Astrocyte of the cerebellum (primary cell): ENCODE measurements at regions not wholly inside any gene's neighbourhood (a gene's known extent, or its start where the extent isn't known, plus 50 kb on each side); places are given as distances from the start of the nearest gene placed in this dataset.

Experiments used
- DNase-seq: peaks from one replicate; pipeline ENCODE4 v3.0.0-alpha.2; 2011; ENCODE audit warnings: low read depth
- H3K4me3 ChIP-seq: 2 replicates; pipeline ENCODE4 v1.5.1; 2011; ENCODE audit warnings: mild to moderate bottlenecking, low read depth, low read length, moderate library complexity
- in situ Hi-C: cut with HindIII; loops from 2 replicates; pipeline ENCODE4 v1.10.0; 2017; ENCODE audit warnings: low sequenced_read_pairs
- TF ChIP-seq, protein P1 (sequence below): IDR thresholded peaks from 2 replicates; pipeline ENCODE4 v1.5.1; 2012; ENCODE audit warnings: low read length, low read depth, moderate library complexity, mild to moderate bottlenecking; ENCODE audit errors: missing control alignments

DNA sequence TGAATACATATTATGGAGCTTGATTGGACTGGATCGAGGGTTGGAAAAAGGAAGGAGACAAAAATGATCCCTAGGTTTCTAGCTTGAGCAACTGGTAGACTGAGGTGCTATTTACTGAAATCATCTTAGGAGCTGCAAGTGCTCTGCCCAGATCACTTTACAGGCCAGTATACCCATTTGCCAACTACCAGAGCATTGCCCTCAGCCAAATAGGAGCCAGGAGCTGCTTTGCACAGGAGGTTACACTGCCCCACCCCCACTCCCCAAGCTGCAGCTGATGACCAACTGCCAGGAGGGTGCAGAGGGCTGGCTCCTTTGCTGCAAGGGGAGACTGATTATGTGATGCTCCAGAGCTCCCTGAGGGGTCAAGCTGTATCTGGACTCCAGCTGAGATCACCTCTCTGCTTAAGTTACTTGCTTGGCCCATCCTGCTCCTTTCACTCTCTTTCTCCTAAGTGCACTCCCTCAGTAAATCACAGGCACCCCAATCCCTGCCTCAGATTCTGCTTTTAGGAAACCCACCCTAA lies 275.4 kb downstream of the ZEB1 start:
- in situ Hi-C loops, result no loop called here
- DNase-seq, result no peak
- no peak overlapping the region for H3K4me3 ChIP-seq
- TF ChIP-seq, protein P1, sequence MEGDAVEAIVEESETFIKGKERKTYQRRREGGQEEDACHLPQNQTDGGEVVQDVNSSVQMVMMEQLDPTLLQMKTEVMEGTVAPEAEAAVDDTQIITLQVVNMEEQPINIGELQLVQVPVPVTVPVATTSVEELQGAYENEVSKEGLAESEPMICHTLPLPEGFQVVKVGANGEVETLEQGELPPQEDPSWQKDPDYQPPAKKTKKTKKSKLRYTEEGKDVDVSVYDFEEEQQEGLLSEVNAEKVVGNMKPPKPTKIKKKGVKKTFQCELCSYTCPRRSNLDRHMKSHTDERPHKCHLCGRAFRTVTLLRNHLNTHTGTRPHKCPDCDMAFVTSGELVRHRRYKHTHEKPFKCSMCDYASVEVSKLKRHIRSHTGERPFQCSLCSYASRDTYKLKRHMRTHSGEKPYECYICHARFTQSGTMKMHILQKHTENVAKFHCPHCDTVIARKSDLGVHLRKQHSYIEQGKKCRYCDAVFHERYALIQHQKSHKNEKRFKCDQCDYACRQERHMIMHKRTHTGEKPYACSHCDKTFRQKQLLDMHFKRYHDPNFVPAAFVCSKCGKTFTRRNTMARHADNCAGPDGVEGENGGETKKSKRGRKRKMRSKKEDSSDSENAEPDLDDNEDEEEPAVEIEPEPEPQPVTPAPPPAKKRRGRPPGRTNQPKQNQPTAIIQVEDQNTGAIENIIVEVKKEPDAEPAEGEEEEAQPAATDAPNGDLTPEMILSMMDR, result no peak

DNA sequence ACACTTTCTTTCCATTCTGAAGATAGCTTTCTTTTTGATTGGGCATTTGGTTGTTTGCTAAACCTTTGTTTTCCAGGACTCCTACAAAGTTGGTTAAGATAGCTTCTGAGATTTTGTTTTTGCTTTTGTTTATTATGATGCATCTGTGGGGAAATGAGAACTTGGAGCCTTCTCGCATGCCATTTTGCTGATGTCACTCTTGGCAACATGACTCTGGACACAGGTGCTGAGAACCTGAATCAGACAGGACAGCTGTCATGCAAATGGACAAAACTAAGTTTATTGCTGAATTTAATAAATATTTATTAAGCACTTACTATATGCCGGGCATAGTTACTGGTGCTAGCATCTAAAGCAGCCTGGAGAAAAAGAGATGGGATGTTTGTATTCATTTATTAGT lies 274.1 kb downstream of the ZEB1 start:
- in situ Hi-C loops, result no loop called here
- DNase-seq, result no peak
- no peak overlapping the region for H3K4me3 ChIP-seq
- TF ChIP-seq, protein P1, result no peak

DNA sequence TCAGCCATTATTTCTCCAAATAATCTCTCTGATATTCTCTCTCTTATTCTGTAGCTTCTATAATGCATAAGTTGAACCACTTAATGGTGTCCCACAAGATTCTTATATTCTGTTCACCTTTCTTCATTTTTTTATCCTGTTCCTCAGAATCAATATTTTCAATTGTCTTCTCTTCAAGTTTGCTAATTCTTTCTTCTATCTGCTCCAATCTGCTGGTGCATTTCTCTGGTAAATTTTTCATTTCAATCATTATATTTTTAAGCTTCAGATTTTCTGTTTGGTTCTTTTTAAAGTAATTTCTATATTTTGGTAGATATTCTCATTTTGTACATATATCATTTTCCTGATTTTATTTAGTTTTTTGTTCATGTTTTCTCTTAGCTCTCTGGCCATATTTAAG lies 272.6 kb downstream of the ZEB1 start:
- no peak for DNase-seq
- H3K4me3 ChIP-seq, result no peak overlapping the region
- in situ Hi-C loops, result no loop called here
- TF ChIP-seq, protein P1, result no peak

DNA sequence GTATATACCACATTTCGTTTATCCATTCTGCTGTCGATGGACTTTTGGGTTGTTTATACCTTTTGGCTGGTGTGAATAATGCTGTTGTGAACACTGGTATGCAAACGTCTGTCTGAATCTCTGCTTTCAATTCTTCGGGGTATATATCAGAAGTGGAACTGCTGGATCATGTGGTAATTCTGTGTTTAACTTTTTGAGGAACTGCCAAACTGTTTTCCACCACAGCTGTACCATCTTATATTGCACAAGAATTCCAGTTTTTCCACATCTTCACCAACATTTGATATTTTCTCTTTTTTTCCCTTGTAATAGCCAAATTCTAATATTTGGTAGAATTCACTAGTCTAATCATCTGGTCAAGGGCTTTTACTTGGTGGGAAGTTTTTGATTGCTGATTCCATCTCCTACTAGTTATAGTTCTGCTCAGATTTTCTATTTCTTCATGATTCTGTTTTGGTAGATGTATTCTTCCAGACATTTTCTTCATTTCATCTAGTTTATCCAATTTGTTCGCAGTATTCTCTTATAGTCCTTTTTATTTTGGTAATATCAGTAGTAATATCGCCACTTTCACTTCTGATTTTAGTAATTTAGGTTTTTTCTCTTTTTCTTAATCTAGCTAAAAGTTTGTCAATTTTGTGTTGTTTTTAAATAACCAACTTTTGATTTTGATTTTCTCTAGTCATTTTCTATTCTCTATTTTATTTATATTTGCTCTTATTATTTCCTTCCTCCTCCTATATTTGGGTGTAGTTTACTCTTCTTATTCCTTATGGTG lies 271.2 kb downstream of the ZEB1 start:
- in situ Hi-C loops, result no loop called here
- TF ChIP-seq, protein P1, result no peak
- no peak for DNase-seq
- no peak overlapping the region for H3K4me3 ChIP-seq

DNA sequence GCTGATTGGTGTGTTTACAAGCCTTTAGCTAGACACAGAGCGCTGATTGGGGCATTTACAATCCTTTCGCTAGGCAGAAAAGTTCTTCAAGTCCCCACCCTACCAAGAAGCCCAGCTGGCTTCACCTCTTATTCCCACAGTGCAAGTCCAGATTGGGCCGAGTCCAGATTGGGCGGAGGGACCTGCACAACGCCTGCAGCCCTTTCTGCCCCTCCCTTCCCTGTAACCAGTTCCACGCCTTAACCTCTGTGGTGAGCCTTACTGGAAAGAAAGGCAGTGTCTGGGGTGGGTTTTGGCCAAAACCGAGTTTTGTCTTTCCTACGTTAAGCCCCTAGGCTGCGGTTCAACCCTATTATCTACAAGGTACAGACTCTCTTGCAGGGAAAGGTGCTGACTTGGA lies 268.7 kb downstream of the ZEB1 start:
- DNase-seq, result no peak
- TF ChIP-seq, protein P1, result no peak
- no peak overlapping the region for H3K4me3 ChIP-seq
- in situ Hi-C loops, result no loop called here

DNA sequence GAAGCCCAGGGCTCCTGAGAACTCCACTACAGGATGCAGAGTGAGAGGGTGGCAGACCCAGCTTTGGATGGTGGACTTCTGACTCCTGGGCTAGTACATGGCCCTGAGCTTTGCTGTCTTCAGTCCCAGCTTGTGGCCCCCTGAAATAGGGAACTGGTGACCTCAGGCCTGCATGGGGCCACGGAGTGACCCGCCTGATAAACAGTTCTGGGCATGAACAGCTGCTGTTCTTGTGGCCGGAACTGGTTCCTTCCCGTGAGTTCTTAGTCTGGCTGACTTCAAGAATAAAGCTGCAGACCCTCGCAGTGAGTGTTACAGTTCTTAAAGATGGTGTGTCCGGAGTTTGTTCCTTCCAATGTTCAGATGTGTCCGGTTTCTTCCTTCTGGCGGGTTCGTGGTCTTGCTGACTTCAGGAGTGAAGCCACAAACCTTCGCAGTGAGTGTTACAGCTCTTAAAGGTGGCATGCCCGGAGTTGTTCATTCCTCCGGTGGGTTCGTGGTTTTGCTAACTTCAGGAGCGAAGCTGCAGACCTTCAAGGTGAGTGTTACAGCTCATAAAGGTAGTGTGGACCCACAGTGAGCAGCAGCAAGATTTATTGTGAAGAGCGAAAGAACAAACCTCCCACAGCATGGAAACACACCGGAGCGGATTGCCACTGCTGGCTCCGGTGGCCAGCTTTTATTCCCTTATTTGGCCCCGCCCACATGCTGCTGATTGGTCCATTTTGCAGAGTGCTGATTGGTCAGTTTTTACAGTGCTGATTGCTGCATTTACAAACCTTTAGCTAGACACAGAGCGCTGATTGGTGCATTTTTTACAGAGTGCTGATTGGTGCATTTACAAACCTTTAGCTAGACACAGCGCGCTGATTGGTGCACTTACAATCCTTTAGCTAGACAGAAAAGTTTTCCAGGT lies 268.0 kb downstream of the ZEB1 start:
- no peak overlapping the region for H3K4me3 ChIP-seq
- in situ Hi-C loops, result no loop called here
- no peak for DNase-seq

More for the DNA sequence above, 268.0 kb downstream of the ZEB1 start:
- TF ChIP-seq, protein P1, result no peak
